HG03571 (cell line): ENCODE measurements at regions not wholly inside any gene's neighbourhood (a gene's known extent, or its start where the extent isn't known, plus 50 kb on each side); places are given as distances from the start of the nearest gene placed in this dataset.

Source experiments
- ATAC-seq: cut with Tn5 transposase; IDR thresholded peaks from one replicate; pipeline ENCODE4 v1.9.1; 2021; ENCODE audit not compliant: unreplicated experiment

GRCh38 chr17:77481476-77482374 lies 341.0 kb downstream of the SEC14L1 start:
- ATAC-seq, result no peak

- ATAC-seq, result no peak
These were observed 341.8 kb downstream of the SEC14L1 start for GRCh38 chr17:77482375-77483127.

- ATAC-seq, result no peak
These were observed 342.4 kb downstream of the SEC14L1 start for GRCh38 chr17:77483128-77483598.

- no peak for ATAC-seq
These were observed 343.3 kb downstream of the SEC14L1 start for GRCh38 chr17:77484111-77484510.

GRCh38 chr17:77485089-77485833 lies 344.5 kb downstream of the SEC14L1 start:
- no peak for ATAC-seq

GRCh38 chr17:77487211-77487629 lies 346.5 kb downstream of the SEC14L1 start:
- no peak for ATAC-seq

GRCh38 chr17:77487677-77488530 lies 347.1 kb downstream of the SEC14L1 start:
- no peak for ATAC-seq

GRCh38 chr17:77488531-77489238 lies 347.9 kb downstream of the SEC14L1 start:
- no peak for ATAC-seq

- ATAC-seq, result no peak
These were observed 348.6 kb downstream of the SEC14L1 start for GRCh38 chr17:77489239-77489892.

GRCh38 chr17:77489893-77490255 lies 349.1 kb downstream of the SEC14L1 start:
- ATAC-seq, result no peak

GRCh38 chr17:77490361-77491183 lies 349.8 kb downstream of the SEC14L1 start:
- ATAC-seq, result no peak

GRCh38 chr17:77491921-77492445 lies 351.2 kb downstream of the SEC14L1 start:
- ATAC-seq, result no peak

GRCh38 chr17:77492446-77493237 lies 351.9 kb downstream of the SEC14L1 start:
- ATAC-seq, result no peak

GRCh38 chr17:77493238-77493820 lies 352.6 kb downstream of the SEC14L1 start:
- no peak for ATAC-seq

GRCh38 chr17:77493901-77494663 lies 353.3 kb downstream of the SEC14L1 start:
- ATAC-seq, result no peak
